ENCODE measurements at regions not wholly inside any gene's neighbourhood (a gene's known extent, or its start where the extent isn't known, plus 50 kb on each side); places are given as distances from the start of the nearest gene placed in this dataset.

- TF ChIP-seq POLR2A (IDR thresholded peaks at IDR 0.05; ENCODE audit: low read depth, low read length) (no peak), TAF1 (IDR thresholded peaks at IDR 0.05; ENCODE audit: borderline replicate concordance, low read depth, low read length) (no peak), POLR2AphosphoS5 (IDR thresholded peaks at IDR 0.05; ENCODE audit: low read depth, low read length) (no peak)
These were observed 77.7 kb upstream of the DSCAM start for GRCh38 chr21:40924641-40925040.
